Heart left ventricle (tissue), 16 donors: ENCODE measurements at regions not wholly inside any gene's neighbourhood (a gene's known extent, or its start where the extent isn't known, plus 50 kb on each side); places are given as distances from the start of the nearest gene placed in this dataset.

Source experiments
- ATAC-seq, 4 donors: fragments of 200-7000 bp; cut with Tn5 transposase; one replicate each; pipeline ENCODE4 v1.9.1; 2020 to 2022; ENCODE audit warnings: moderate library complexity in 4 of 4, mild to moderate bottlenecking in 3 of 4, moderate number of reproducible peaks in 1 of 4
- DNase-seq, 5 donors: peaks; one replicate each; pipeline ENCODE4 v3.0.0-alpha.2; 2020
- H3K27ac ChIP-seq, 12 donors: fragments of 200-600 bp; sonication (generic) in 4 of 12; one replicate each; pipeline versions ENCODE4 v1.5.0 to v1.8.0; 2016 to 2022; ENCODE audit warnings: mild to moderate bottlenecking in 2 of 12
- H3K27me3 ChIP-seq, 9 donors: fragments of 200-600 bp; sonication (generic) in 2 of 9; one replicate each; pipeline versions ENCODE4 v1.5.1 to v1.8.0; 2016 to 2022; ENCODE audit warnings: mild to moderate bottlenecking in 3 of 9
- H3K36me3 ChIP-seq, 9 donors: fragments of 200-600 bp; sonication (generic) in 2 of 9; one replicate each; pipeline versions ENCODE4 v1.5.0 to v1.8.0; 2018 to 2022; ENCODE audit warnings: mild to moderate bottlenecking in 2 of 9
- H3K4me1 ChIP-seq, 12 donors: fragments of 200-600 bp; sonication (generic) in 4 of 12; one replicate each; pipeline versions ENCODE4 v1.5.0 to v1.8.0; 2016 to 2022; ENCODE audit warnings: mild to moderate bottlenecking in 3 of 12
- H3K4me3 ChIP-seq, 12 donors: fragments of 200-600 bp; sonication (generic) in 4 of 12; one replicate each; pipeline versions ENCODE4 v1.5.0 to v1.8.0; 2017 to 2022; ENCODE audit warnings: mild to moderate bottlenecking in 9 of 12, moderate library complexity in 4 of 12
- H3K9me3 ChIP-seq, 12 donors: fragments of 200-600 bp; sonication (generic) in 4 of 12; one replicate each; pipeline versions ENCODE4 v1.5.0 to v1.8.0; 2016 to 2022; ENCODE audit warnings: mild to moderate bottlenecking in 1 of 12
- CTCF ChIP-seq, 12 donors: fragments of 200-600 bp; sonication (generic) in 4 of 12; IDR thresholded peaks; one replicate each; pipeline versions ENCODE4 v1.5.0 to v1.8.0; 2018 to 2022; ENCODE audit warnings: antibody characterized with exemption in 12 of 12, mild to moderate bottlenecking in 5 of 12
- POLR2A ChIP-seq, 2 donors: fragments of 450-650 bp; IDR thresholded peaks; one replicate each; pipeline ENCODE4 v1.6.1; 2017; ENCODE audit warnings: antibody characterized with exemption in 2 of 2, mild to moderate bottlenecking in 2 of 2, moderate library complexity in 2 of 2
- WGBS, 4 donors: extraction: QIAGEN DNeasy Blood & Tissue Kit in 2 of 4; methylation state at CpG; one replicate each; pipeline versions ENCODE4 v1.1.5 to v1.1.7; 2013 to 2018; 5-methylcytosine and 5-hydroxymethylcytosine counted together
- intact Hi-C, 10 donors: fragments of 100-400 bp; cut with DNase I; formaldehyde crosslinking; loops; one replicate each; pipeline versions ENCODE4 v1.11.1 to v1.14.2; 2022
- donor health status: ischemic (EF 13 %, LVEDD 7.1; RV severe dilation, severe dysfunction).
- donor health status: healthy with polysubstance abuse.
- donor health status: DM: no; HTN: yes; CAD: no.
- donor health status: DM: no; HTN: no; CAD: no.
- donor health status: ischemic (EF 25% LVEDD 6.9; RV normal size, moderate dysfunction).
- donor health status: ischemic (EF 25% LVEDD 5.7; RV mildly dilated, moderate dysfunction).
- donor health status: healthy.
- donor health status: DM: yes; HTN: yes; CAD: no.
- donor health status: ischemic (EF 35%, LVEDD 5.7; RV mildly dilated, moderate dysfunction).
- donor health status: nonischemic (EF 11% LVEDD 7.7; RV severe dilation, severe dysfunction).
- donor health status: DM: yes; HTN: yes; CAD: no.
- donor health status: PGD.
- donor health status: ischemic (EF 29% LVEDD 5.4; RV normal size, mild dysfunction).
- donor health status: nonischemic (EF 23%, LVEDD 6.1; RV moderate dilation, normal function).

DNA sequence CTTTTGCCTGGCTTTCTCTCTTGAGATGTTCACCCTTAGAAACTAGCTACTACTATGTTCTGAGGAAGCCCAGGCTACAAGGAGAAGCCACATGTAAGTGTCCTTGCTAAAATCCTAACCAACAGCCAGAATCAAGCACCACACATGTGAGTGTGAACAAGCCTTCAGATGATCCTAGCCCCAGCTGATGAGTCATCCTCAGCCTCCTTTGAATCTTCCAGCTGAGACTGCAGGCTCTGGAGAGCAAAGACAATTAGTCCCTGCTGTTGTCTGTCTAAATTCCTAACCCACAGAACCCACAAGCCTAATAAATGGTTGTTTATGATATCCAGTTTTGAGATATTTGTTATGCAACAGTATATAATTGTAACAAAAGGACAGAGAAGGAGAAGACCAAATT lies 92.8 kb upstream of the TAC1 start:
- Histone ChIP-seq H3K27ac (no peak overlapping the region), H3K27me3 (no peaks in the 10 kb centered on the region), H3K9me3 (peaks cover 0 to 2% (median 0%) of the 10 kb centered on the region in 12 donors), H3K36me3 (no peaks in the 10 kb centered on the region), H3K4me1 (no peaks in the 10 kb centered on the region), H3K4me3 (no peak overlapping the region)
- no peak for DNase-seq
- intact Hi-C loops, result no loop called here
- no peak for ATAC-seq
- no peak for TF ChIP-seq POLR2A (IDR thresholded peaks at IDR 0.05)
- TF ChIP-seq CTCF (IDR thresholded peaks at IDR 0.05), result no peak

DNA sequence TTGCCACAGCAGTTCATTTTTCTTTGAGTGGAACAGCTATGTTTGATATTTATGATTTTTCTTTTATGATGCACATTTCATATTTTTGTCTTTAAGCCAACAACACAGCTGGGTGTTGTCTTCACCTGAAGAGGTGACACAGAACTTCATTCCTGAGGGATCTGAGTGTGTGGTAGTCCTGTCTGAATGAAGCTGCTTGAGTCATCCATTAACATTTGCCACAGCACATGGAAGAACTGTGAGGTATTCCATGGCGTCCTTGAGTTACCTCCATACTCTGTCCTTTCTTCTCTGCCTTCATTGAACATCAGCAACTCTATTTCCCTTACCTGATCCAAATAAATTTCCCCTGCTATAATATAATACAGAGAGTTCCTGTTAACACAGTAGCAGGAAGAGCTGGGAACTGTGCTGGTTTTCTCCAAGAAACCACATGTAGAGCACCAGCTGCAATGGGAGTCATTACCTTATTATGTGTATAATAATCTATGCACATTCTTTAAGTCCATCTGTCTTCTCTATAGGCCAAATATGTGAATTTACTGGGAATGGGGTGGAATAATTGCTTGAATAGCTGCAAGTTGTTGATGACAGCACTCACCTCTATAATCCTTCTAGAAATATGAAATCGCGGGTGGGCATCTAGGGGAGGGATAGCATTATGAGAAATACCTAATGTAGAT lies 72.4 kb upstream of the TAC1 start:
- no peaks in the 10 kb centered on the region for H3K27me3 ChIP-seq
- H3K4me1 ChIP-seq, result no peaks in the 10 kb centered on the region
- TF ChIP-seq POLR2A (IDR thresholded peaks at IDR 0.05) (no peak), CTCF (IDR thresholded peaks at IDR 0.05) (no peak)
- no peak for ATAC-seq
- intact Hi-C loops, result no loop called here
- no peaks in the 10 kb centered on the region for H3K36me3 ChIP-seq
- WGBS, 4 donors, result 78 to 91% (median 85%) methylated on average over 3 of the region's 3 CpGs
- no peak overlapping the region for H3K4me3 ChIP-seq
- H3K27ac ChIP-seq, result no peak overlapping the region
- no peak for DNase-seq
- H3K9me3 ChIP-seq, result no peaks in the 10 kb centered on the region

DNA sequence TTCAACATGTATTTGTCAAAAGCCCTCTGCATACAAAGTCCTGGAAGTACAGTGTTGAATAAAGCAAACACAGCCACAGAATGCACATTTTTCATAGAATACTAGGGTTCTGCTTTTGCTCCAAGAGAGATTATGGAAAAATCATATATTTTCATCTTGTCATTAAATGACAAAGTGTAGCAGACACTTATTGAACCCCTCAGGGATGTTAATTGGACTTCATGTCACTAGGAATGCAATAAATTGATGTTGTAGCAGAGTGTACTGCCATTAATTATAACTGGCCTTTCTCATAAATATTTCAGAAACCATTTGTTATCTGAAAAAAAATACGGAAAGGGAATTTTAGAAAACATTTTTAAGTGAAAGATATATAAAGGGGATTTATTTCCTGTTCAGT lies 64.5 kb upstream of the TAC1 start:
- no peaks in the 10 kb centered on the region for H3K27me3 ChIP-seq
- DNase-seq (no peak), ATAC-seq (no peak)
- H3K36me3 ChIP-seq, result no peaks in the 10 kb centered on the region
- no peaks in the 10 kb centered on the region for H3K4me1 ChIP-seq
- no peak overlapping the region for H3K27ac ChIP-seq
- intact Hi-C loops, result no loop called here
- TF ChIP-seq CTCF (IDR thresholded peaks at IDR 0.05) (no peak), POLR2A (IDR thresholded peaks at IDR 0.05) (no peak)
- H3K4me3 ChIP-seq, result no peak overlapping the region
- 48 to 64% (median 57%) methylated on average over 1 of the region's 1 CpG for WGBS, 4 donors
- H3K9me3 ChIP-seq, result no peaks in the 10 kb centered on the region

DNA sequence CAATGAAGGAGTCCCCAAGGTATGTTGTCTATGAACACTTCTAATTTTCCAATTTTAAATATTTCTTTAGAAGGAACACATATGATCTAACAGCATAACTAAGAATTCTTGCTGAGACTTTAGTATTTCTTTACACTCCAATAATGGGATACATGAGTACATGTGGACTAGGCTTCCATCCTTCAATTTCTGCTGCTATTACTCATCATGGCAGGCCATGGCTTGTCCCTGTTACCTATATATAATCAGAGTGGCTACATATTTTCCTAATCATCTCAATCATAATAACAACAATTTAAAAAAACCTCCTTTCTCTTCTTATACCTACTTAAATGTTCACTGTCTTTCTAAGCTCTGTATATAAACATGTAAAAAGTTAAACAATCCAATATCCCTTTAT lies 60.3 kb upstream of the TAC1 start:
- Histone ChIP-seq H3K27me3 (no peaks in the 10 kb centered on the region), H3K36me3 (no peaks in the 10 kb centered on the region), H3K4me1 (no peaks in the 10 kb centered on the region), H3K4me3 (no peak overlapping the region), H3K9me3 (no peaks in the 10 kb centered on the region), H3K27ac (no peak overlapping the region)
- ATAC-seq, result no peak
- intact Hi-C loops, result no loop called here
- no peak for TF ChIP-seq CTCF (IDR thresholded peaks at IDR 0.05)
- no peak for DNase-seq
